ENCODE measurements at regions not wholly inside any gene's neighbourhood (a gene's known extent, or its start where the extent isn't known, plus 50 kb on each side); places are given as distances from the start of the nearest gene placed in this dataset.

DNA sequence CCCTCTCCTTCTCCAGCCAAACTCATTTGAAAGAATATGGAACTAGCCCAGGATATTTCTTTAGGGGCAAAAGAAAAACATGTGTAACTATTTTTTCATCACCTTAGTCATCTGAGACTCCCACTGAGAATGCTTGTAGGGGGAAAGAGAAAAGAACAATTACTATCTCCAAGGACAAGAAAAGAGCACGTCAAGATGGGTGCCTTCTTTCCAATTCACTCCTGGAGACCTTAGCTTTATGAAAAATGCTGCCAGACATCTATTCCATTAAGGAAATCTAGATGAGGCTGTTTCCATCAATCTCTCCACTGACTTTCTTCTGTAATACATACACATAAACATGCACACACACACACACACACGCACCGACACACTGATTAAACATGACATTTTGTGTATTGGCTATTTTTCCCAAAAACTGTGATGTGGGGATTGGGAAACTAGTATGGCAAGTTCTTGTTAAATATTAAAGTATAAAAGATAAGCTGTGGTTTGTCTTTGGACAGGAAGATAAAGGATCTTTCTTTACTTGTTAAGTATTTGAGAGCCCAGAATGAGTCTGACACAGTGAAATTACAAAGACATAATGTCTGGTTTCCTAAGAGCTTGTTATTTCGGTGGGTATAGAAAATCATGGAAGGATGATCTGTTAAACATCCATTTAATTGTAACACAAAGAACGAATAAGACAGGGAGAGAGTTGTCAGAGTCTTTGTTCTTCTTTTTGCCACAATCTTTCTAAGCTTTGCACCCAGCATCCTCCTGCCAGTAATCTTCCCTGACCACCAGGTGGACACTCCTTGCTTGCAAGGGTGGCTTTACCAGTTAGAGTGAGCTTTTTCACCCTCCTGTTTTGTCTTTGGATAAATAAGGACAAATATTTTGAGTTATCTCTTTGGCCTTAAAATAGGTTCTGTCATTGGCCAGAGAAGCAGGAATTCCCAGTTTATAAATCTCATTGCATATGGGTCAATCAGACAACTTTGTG is 177.3 kb upstream of the TMEM72 start:
- no peak for DNase-seq (ENCODE audit: low read depth)
- TF ChIP-seq, protein P1, sequence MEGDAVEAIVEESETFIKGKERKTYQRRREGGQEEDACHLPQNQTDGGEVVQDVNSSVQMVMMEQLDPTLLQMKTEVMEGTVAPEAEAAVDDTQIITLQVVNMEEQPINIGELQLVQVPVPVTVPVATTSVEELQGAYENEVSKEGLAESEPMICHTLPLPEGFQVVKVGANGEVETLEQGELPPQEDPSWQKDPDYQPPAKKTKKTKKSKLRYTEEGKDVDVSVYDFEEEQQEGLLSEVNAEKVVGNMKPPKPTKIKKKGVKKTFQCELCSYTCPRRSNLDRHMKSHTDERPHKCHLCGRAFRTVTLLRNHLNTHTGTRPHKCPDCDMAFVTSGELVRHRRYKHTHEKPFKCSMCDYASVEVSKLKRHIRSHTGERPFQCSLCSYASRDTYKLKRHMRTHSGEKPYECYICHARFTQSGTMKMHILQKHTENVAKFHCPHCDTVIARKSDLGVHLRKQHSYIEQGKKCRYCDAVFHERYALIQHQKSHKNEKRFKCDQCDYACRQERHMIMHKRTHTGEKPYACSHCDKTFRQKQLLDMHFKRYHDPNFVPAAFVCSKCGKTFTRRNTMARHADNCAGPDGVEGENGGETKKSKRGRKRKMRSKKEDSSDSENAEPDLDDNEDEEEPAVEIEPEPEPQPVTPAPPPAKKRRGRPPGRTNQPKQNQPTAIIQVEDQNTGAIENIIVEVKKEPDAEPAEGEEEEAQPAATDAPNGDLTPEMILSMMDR (IDR thresholded peaks at IDR 0.05; ENCODE audit: insufficient read depth, low read depth, low read length, missing control alignments) = peak; percentile 44
- no peak overlapping the region for H3K4me3 ChIP-seq (ENCODE audit: low read length)

DNA sequence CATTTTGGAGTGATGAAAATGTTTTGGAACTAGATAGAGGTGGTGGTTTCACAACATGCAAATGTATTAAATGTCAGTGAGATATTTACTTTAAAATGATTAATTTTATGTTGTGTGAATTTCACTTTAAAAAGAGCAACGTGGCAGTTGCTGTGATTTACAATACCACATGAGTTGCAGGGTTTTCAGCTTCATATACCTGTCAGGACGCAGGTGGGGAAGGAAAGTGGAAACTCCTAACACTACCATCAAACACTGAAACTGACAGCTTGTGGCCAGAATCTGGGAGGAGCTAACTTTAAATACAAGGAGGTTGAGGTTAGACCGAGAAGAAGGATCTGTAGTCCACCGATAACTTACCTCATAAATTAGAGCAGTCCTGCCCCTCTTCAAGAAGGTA is 168.9 kb upstream of the TMEM72 start:
- no peak overlapping the region for H3K4me3 ChIP-seq (ENCODE audit: low read length)
- no peak for DNase-seq (ENCODE audit: low read depth)
- TF ChIP-seq, protein P1 (IDR thresholded peaks at IDR 0.05; ENCODE audit: insufficient read depth, low read depth, low read length, missing control alignments) = no peak

DNA sequence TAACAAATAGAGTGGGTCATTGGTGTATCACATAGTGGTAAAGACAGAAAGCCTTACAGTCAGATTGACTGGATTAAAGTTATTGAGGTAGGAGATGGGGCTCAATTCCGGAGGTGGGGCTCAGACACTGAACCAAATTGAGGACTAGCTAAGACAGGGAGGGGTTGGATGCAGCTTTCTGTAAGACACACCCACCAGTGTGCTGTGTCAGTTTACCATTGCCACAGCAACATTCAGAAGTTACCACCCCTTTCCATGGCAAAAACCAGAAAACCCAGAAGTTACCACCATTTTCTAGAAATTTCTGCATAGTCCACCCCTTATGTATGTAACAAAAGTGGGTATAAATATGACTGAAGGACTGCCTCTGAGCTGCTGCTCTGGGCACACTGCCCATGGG is 167.6 kb upstream of the TMEM72 start:
- TF ChIP-seq, protein P1 (IDR thresholded peaks at IDR 0.05; ENCODE audit: insufficient read depth, low read depth, low read length, missing control alignments) = no peak
- no peak overlapping the region for H3K4me3 ChIP-seq (ENCODE audit: low read length)
- DNase-seq (ENCODE audit: low read depth) = no peak

DNA sequence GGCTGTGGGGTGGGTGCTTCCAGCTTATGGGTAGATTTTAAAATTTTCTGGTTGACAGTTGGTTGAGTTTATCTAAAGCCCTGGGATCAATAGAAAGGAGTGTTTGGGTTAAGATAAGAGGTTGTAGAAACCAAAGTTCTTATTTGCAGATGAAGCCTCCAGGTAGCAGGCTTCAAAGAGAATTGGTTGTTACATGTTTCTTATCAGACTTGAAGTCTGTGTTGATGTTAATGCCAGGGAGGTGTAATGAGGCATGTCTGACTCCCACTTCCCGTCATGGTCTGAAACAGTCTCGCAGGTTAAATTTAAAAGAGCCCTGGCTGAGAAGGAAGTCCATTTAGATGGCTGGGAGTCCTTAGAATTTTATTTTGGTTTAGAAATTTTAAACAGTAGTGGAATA is 165.2 kb upstream of the TMEM72 start:
- TF ChIP-seq, protein P1 (IDR thresholded peaks at IDR 0.05; ENCODE audit: insufficient read depth, low read depth, low read length, missing control alignments) = no peak
- DNase-seq (ENCODE audit: low read depth) = no peak
- no peak overlapping the region for H3K4me3 ChIP-seq (ENCODE audit: low read length)

DNA sequence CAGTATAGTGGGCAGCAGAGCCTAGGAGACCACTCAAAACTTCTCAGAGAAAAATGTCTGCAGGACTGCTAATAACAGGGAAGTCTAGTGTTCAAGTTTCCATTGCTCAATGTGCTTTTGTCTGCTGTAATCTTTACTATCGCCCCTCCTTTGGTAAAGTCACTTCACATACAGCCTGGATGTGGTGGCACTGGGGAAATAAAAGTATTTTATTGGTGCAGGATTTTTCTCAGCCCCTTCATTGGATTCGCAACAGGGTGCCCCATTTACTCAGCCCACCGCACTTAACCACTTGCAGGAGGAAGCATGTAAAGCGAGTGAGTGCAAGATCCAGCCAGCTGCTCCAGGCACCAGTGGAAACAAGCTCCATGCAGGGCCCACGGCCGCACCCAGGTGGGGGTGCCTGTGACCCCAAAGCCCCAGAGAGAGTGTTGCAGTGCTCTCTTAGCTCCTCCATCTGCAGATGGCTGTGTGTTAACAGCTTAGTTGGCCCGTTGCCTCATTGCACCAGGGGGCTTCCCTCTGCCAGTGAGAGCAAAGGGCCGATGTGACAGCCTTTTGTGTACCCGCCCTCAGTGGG is 163.5 kb upstream of the TMEM72 start:
- H3K4me3 ChIP-seq (ENCODE audit: low read length) = no peak overlapping the region
- no peak for DNase-seq (ENCODE audit: low read depth)
- TF ChIP-seq, protein P1 (IDR thresholded peaks at IDR 0.05; ENCODE audit: insufficient read depth, low read depth, low read length, missing control alignments) = no peak

DNA sequence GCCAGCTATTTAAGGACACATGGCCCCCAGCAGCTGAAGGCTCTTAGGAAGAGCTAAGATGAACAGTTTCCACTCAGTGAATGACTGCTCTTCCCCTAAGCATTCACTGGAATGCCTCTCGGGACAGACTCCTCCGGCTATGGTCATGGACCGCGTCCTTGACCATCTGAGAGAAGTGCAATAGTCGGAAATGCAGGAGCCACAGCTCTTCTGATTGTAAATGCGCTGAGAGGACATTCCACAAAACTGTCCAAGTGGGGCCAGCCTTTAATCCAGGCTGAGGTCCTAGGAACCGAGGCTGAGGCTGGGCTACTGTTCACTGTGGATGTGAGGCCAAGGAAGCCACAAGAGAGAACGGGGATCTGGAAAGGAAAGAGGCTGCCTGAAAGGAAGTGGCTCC is 162.0 kb upstream of the TMEM72 start:
- TF ChIP-seq, protein P1 (IDR thresholded peaks at IDR 0.05; ENCODE audit: insufficient read depth, low read depth, low read length, missing control alignments) = no peak
- no peak for DNase-seq (ENCODE audit: low read depth)
- no peak overlapping the region for H3K4me3 ChIP-seq (ENCODE audit: low read length)

Data from epithelial cell of esophagus (primary cell).